ENCODE measurements at regions not wholly inside any gene's neighbourhood (a gene's known extent, or its start where the extent isn't known, plus 50 kb on each side); places are given as distances from the start of the nearest gene placed in this dataset.

GRCh38 chr5:124574521-124575436 is 171.7 kb downstream of the ZNF608 start:
- no peaks in the 10 kb centered on the region for H3K9me3 Mint-ChIP-seq (ENCODE audit: low read depth)
- H3K27ac Mint-ChIP-seq: peak overlapping the region; percentile 87
- TF ChIP-seq CTCF (IDR thresholded peaks at IDR 0.05; ENCODE audit: unreplicated experiment): no peak
- peak overlapping the region; percentile 10 for H3K4me3 Mint-ChIP-seq (ENCODE audit: low read depth)
- H3K36me3 Mint-ChIP-seq (ENCODE audit: insufficient read depth): no peaks in the 10 kb centered on the region
- peaks cover 62% of the 10 kb centered on the region for H3K4me1 Mint-ChIP-seq (ENCODE audit: low read depth)
- no peak for DNase-seq (ENCODE audit: low spot score, unreplicated experiment)
- H3K27me3 Mint-ChIP-seq: no peaks in the 10 kb centered on the region

- Mint-ChIP-seq H3K4me1 (ENCODE audit: low read depth) (peaks cover 53% of the 10 kb centered on the region), H3K4me3 (ENCODE audit: low read depth) (no peak overlapping the region), H3K36me3 (ENCODE audit: insufficient read depth) (no peaks in the 10 kb centered on the region), H3K27me3 (no peaks in the 10 kb centered on the region), H3K27ac (no peak overlapping the region), H3K9me3 (ENCODE audit: low read depth) (no peaks in the 10 kb centered on the region)
- no peak for DNase-seq (ENCODE audit: low spot score, unreplicated experiment)
- no peak for TF ChIP-seq CTCF (IDR thresholded peaks at IDR 0.05; ENCODE audit: unreplicated experiment)
Observed at GRCh38 chr5:124572971-124573370, 173.5 kb downstream of the ZNF608 start.

GRCh38 chr5:124570285-124571035 is 176.0 kb downstream of the ZNF608 start:
- no peaks in the 10 kb centered on the region for H3K27me3 Mint-ChIP-seq
- H3K36me3 Mint-ChIP-seq (ENCODE audit: insufficient read depth): no peaks in the 10 kb centered on the region
- H3K9me3 Mint-ChIP-seq (ENCODE audit: low read depth): peaks cover 2% of the 10 kb centered on the region
- no peak for TF ChIP-seq CTCF (IDR thresholded peaks at IDR 0.05; ENCODE audit: unreplicated experiment)
- DNase-seq (ENCODE audit: low spot score, unreplicated experiment): no peak
- H3K27ac Mint-ChIP-seq: peak overlapping the region; percentile 81
- peaks cover 37% of the 10 kb centered on the region for H3K4me1 Mint-ChIP-seq (ENCODE audit: low read depth)
- H3K4me3 Mint-ChIP-seq (ENCODE audit: low read depth): no peak overlapping the region

- Mint-ChIP-seq H3K9me3 (ENCODE audit: low read depth) (peaks cover 2% of the 10 kb centered on the region), H3K36me3 (ENCODE audit: insufficient read depth) (no peaks in the 10 kb centered on the region), H3K4me3 (ENCODE audit: low read depth) (no peak overlapping the region), H3K4me1 (ENCODE audit: low read depth) (peaks cover 11% of the 10 kb centered on the region), H3K27ac (no peak overlapping the region), H3K27me3 (no peaks in the 10 kb centered on the region)
- TF ChIP-seq CTCF (IDR thresholded peaks at IDR 0.05; ENCODE audit: unreplicated experiment): no peak
- no peak for DNase-seq (ENCODE audit: low spot score, unreplicated experiment)
Observed at GRCh38 chr5:124566875-124567450, 179.5 kb downstream of the ZNF608 start.

- H3K36me3 Mint-ChIP-seq (ENCODE audit: insufficient read depth): no peaks in the 10 kb centered on the region
- no peak overlapping the region for H3K4me3 Mint-ChIP-seq (ENCODE audit: low read depth)
- TF ChIP-seq CTCF (IDR thresholded peaks at IDR 0.05; ENCODE audit: unreplicated experiment): no peak
- no peaks in the 10 kb centered on the region for H3K27me3 Mint-ChIP-seq
- peaks cover 3% of the 10 kb centered on the region for H3K9me3 Mint-ChIP-seq (ENCODE audit: low read depth)
- no peaks in the 10 kb centered on the region for H3K4me1 Mint-ChIP-seq (ENCODE audit: low read depth)
- H3K27ac Mint-ChIP-seq: no peak overlapping the region
- DNase-seq (ENCODE audit: low spot score, unreplicated experiment): no peak
Observed at GRCh38 chr5:124561451-124561850, 185.0 kb downstream of the ZNF608 start.
